ENCODE measurements at regions not wholly inside any gene's neighbourhood (a gene's known extent, or its start where the extent isn't known, plus 50 kb on each side); places are given as distances from the start of the nearest gene placed in this dataset.

DNA sequence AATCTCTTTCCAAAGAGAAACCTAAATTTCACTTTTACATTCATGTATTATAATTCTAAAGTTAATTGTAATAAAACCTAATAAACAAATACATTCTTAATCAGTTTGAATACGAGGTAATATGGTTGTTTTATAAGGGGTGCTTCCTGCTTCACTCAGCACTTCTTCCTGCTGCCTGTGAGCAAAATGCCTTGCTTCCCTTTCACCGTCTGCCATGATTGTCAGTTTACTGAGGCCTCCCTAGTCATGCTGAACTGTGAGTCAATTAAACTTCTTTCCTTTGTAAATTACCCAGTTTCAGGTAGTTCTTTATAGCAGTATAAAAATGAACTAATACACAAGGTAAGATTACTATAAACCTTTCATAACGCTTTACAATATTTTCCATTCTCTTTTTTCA is 491.1 kb upstream of the LRRC7 start:
- TF ChIP-seq, protein P1, sequence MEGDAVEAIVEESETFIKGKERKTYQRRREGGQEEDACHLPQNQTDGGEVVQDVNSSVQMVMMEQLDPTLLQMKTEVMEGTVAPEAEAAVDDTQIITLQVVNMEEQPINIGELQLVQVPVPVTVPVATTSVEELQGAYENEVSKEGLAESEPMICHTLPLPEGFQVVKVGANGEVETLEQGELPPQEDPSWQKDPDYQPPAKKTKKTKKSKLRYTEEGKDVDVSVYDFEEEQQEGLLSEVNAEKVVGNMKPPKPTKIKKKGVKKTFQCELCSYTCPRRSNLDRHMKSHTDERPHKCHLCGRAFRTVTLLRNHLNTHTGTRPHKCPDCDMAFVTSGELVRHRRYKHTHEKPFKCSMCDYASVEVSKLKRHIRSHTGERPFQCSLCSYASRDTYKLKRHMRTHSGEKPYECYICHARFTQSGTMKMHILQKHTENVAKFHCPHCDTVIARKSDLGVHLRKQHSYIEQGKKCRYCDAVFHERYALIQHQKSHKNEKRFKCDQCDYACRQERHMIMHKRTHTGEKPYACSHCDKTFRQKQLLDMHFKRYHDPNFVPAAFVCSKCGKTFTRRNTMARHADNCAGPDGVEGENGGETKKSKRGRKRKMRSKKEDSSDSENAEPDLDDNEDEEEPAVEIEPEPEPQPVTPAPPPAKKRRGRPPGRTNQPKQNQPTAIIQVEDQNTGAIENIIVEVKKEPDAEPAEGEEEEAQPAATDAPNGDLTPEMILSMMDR (IDR thresholded peaks at IDR 0.05; ENCODE audit: low read depth, low read length): no peak
- in situ Hi-C loops (cut with HindIII; ENCODE audit: low sequenced_read_pairs): no loop called here

DNA sequence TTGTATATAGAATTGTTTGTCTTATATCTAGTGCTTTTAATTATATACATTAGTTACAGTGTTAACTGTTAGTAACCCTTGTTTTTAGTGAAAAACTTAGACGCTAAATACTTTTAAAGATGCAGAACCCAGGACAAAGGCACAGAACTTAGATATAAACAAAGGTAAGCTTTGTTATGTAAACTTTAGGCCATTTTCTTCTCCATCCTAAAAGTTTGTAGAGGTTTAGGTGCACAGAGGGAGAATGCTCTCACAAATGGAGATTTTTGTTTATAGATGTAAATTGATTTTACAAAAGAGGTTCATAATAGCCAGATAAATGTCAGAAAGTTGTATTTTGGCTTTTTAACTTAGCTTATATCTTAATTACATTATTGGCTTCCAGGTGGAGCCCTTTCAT is 490.5 kb upstream of the LRRC7 start:
- TF ChIP-seq, protein P1 (IDR thresholded peaks at IDR 0.05; ENCODE audit: low read depth, low read length): no peak
- no peak for DNase-seq (ENCODE audit: low read depth, low spot score)
- in situ Hi-C loops (cut with HindIII; ENCODE audit: low sequenced_read_pairs): no loop called here
- H3K4me3 ChIP-seq (ENCODE audit: low read depth, low read length): no peak overlapping the region

More for the DNA sequence above, 491.1 kb upstream of the LRRC7 start:
- H3K4me3 ChIP-seq (ENCODE audit: low read depth, low read length): no peak overlapping the region
- no peak for DNase-seq (ENCODE audit: low read depth, low spot score)

DNA sequence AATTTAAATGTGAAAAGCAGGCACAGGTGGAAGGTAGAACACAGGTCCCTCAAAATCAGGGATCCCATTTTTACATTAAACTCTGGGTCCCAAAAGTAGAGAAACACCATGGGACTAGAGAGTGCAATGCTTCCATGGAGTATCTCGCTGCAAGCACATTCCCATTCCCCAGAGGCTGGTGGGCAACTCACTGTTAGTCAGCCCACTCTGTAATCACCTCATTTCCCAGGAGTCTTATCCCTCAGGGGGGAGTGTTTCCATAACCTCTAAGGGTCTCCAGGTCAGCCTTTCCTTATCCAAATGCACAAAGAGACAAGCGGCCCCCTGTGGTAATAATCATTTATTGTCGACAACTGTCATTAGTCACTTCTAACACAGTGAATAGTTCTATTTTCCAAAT is 490.1 kb upstream of the LRRC7 start:
- H3K4me3 ChIP-seq (ENCODE audit: low read depth, low read length): no peak overlapping the region
- DNase-seq (ENCODE audit: low read depth, low spot score): no peak
- in situ Hi-C loops (cut with HindIII; ENCODE audit: low sequenced_read_pairs): no loop called here
- TF ChIP-seq, protein P1 (IDR thresholded peaks at IDR 0.05; ENCODE audit: low read depth, low read length): no peak

DNA sequence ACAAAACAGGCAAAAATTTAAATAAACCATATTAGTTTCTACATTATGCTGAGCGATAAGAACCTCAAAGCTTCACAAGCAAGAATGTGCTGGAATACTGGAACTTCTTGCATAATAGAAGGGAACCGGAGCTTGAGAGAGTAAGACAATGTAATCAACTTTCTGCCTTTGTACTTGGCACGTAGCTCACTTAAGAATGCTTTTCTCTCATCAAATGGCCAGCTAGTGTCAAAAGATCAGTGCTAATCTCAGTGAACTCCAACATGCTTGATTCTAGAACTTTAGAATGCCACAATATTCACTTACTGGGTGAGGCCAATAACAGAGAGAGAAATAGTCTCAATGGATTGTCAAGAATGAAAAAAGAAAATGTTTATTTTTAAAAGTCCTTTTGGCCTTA is 486.1 kb upstream of the LRRC7 start:
- in situ Hi-C loops (cut with HindIII; ENCODE audit: low sequenced_read_pairs): no loop called here
- no peak for DNase-seq (ENCODE audit: low read depth, low spot score)
- TF ChIP-seq, protein P1 (IDR thresholded peaks at IDR 0.05; ENCODE audit: low read depth, low read length): no peak
- no peak overlapping the region for H3K4me3 ChIP-seq (ENCODE audit: low read depth, low read length)

DNA sequence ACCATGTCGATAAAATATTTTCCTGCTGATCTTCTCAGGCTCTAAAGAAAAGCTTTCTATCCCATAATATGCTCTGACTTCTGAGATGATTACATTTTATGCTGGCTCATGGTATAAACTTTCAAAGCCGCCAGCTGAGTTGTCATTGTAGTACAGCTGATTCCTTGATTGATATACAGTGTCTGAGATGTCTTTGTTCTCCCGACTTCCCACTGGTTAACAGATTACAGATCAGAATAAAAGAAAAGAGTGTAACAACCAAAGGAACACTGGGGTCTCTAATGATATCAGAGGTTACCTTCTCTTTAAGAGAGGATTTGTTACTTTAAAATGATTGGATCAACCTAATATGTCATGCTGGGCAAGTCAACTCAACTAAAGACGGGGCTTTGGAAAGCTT is 485.4 kb upstream of the LRRC7 start:
- H3K4me3 ChIP-seq (ENCODE audit: low read depth, low read length): no peak overlapping the region
- TF ChIP-seq, protein P1 (IDR thresholded peaks at IDR 0.05; ENCODE audit: low read depth, low read length): no peak
- in situ Hi-C loops (cut with HindIII; ENCODE audit: low sequenced_read_pairs): no loop called here
- DNase-seq (ENCODE audit: low read depth, low spot score): no peak

DNA sequence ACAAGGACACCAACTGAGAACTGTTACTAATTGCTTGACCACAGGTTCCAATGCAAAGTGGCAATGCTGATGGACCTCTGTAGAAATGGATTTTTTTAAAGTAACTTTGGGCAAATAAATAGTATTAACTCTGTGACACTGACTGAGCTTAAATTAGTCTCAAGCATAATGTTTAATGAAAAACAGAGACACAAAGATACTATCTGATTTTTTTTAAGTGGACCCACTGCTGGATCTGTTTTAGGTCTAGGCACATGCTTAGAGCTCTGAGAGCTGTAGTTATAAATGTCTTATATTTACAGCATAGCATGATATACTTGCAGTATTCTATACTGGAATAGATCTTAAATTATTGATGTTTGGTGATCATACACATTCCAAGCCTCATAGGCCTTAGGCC is 481.6 kb upstream of the LRRC7 start:
- TF ChIP-seq, protein P1 (IDR thresholded peaks at IDR 0.05; ENCODE audit: low read depth, low read length): no peak
- in situ Hi-C loops (cut with HindIII; ENCODE audit: low sequenced_read_pairs): no loop called here
- no peak for DNase-seq (ENCODE audit: low read depth, low spot score)
- no peak overlapping the region for H3K4me3 ChIP-seq (ENCODE audit: low read depth, low read length)

DNA sequence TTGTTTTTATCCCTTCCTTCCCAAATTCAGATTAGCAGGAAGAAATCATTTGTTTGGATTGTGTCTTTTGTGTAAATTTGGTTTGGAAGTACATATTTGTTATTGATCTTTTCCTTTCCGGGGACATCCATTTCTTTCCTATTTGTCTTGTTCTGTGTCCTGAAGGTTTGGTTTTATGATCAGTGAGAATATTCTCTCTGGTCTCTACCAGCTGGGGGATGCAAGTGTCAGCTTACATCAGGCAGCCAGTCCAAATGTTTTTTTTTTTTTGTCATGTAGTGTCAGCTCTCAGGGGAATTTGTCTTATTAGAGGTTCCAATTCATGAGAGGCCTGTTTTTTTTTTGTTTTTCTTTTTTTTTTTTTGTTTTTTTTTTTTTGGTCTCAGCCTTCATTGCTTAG is 479.2 kb upstream of the LRRC7 start:
- no peak for DNase-seq (ENCODE audit: low read depth, low spot score)
- TF ChIP-seq, protein P1 (IDR thresholded peaks at IDR 0.05; ENCODE audit: low read depth, low read length): no peak
- in situ Hi-C loops (cut with HindIII; ENCODE audit: low sequenced_read_pairs): no loop called here
- H3K4me3 ChIP-seq (ENCODE audit: low read depth, low read length): no peak overlapping the region

Measured in astrocyte of the spinal cord (primary cell).